GM21529 (cell line): ENCODE measurements at regions not wholly inside any gene's neighbourhood (a gene's known extent, or its start where the extent isn't known, plus 50 kb on each side); places are given as distances from the start of the nearest gene placed in this dataset.

Experiments
- ATAC-seq: cut with Tn5 transposase; IDR thresholded peaks from one replicate; pipeline ENCODE4 v1.9.1; 2021; ENCODE audit not compliant: unreplicated experiment

- ATAC-seq: no peak
Measured at GRCh38 chr2:156165742-156166141, 166.8 kb downstream of the NR4A2 start.

- ATAC-seq: no peak
Measured at GRCh38 chr2:156164091-156164720, 168.3 kb downstream of the NR4A2 start.

- ATAC-seq: no peak
Measured at GRCh38 chr2:156158808-156159207, 173.7 kb downstream of the NR4A2 start.

- ATAC-seq: no peak
Measured at GRCh38 chr2:156157670-156158069, 174.9 kb downstream of the NR4A2 start.

- no peak for ATAC-seq
Measured at GRCh38 chr2:156156580-156156979, 175.9 kb downstream of the NR4A2 start.

GRCh38 chr2:156155319-156155718 is 177.2 kb downstream of the NR4A2 start:
- no peak for ATAC-seq

- no peak for ATAC-seq
Measured at GRCh38 chr2:156151351-156151750, 181.2 kb downstream of the NR4A2 start.

GRCh38 chr2:156147594-156148330 is 184.8 kb downstream of the NR4A2 start:
- ATAC-seq: peak; percentile 89

- ATAC-seq: no peak
Measured at GRCh38 chr2:156145976-156146375, 186.5 kb downstream of the NR4A2 start.

- no peak for ATAC-seq
Measured at GRCh38 chr2:156145469-156145868, 187.1 kb downstream of the NR4A2 start.

- no peak for ATAC-seq
Measured at GRCh38 chr2:156136566-156136965, 196.0 kb downstream of the NR4A2 start.

- no peak for ATAC-seq
Measured at GRCh38 chr2:156134887-156135286, 197.6 kb downstream of the NR4A2 start.

GRCh38 chr2:156132941-156133340 is 199.6 kb downstream of the NR4A2 start:
- ATAC-seq: no peak

GRCh38 chr2:156132130-156132529 is 200.4 kb downstream of the NR4A2 start:
- ATAC-seq: no peak

GRCh38 chr2:156129227-156129626 is 203.3 kb downstream of the NR4A2 start:
- no peak for ATAC-seq

- ATAC-seq: no peak
Measured at GRCh38 chr2:156125018-156125417, 207.5 kb downstream of the NR4A2 start.

- ATAC-seq: no peak
Measured at GRCh38 chr2:156124458-156124857, 208.1 kb downstream of the NR4A2 start.

GRCh38 chr2:156118753-156119416 is 213.6 kb downstream of the NR4A2 start:
- no peak for ATAC-seq

- ATAC-seq: no peak
Measured at GRCh38 chr2:156116113-156116512, 216.4 kb downstream of the NR4A2 start.

GRCh38 chr2:156115338-156115737 is 217.2 kb downstream of the NR4A2 start:
- no peak for ATAC-seq

GRCh38 chr2:156112323-156112722 is 220.2 kb downstream of the NR4A2 start:
- no peak for ATAC-seq

- peak; percentile 100 for ATAC-seq
Measured at GRCh38 chr2:156110890-156111289, 221.6 kb downstream of the NR4A2 start.
